Body of pancreas (tissue), 4 donors: ENCODE measurements at regions not wholly inside any gene's neighbourhood (a gene's known extent, or its start where the extent isn't known, plus 50 kb on each side); places are given as distances from the start of the nearest gene placed in this dataset.

ENCODE experiments used
- ATAC-seq: fragments of 150-250 bp; one replicate; pipeline ENCODE4 v1.9.1; 2016
- DNase-seq, 4 donors: peaks; one replicate each; pipeline ENCODE4 v3.0.0-alpha.2; 2019
- H3K27ac ChIP-seq, 4 donors: fragments of 200-600 bp; sonication (generic); 1 replicate in 3 of 4; 2 replicates in 1 of 4; pipeline versions ENCODE4 v1.5.1 to v1.6.1; 2016 to 2019; ENCODE audit warnings: mild to moderate bottlenecking in 1 of 4, mixed read lengths in 1 of 4, moderate library complexity in 1 of 4
- H3K27me3 ChIP-seq, 2 donors: fragments of 200-600 bp; sonication (generic); one replicate each; pipeline ENCODE4 v1.6.0; 2016; ENCODE audit warnings: mild to moderate bottlenecking in 1 of 2
- H3K36me3 ChIP-seq, 2 donors: fragments of 200-600 bp; sonication (generic); replicated peaks in 1 of 2; 2 replicates each; pipeline ENCODE4 v1.5.1; 2016; ENCODE audit warnings: low read depth in 2 of 2; ENCODE audit not compliant: insufficient read depth in 1 of 2
- H3K4me1 ChIP-seq: fragments of 200-600 bp; sonication (generic); one replicate; pipeline ENCODE4 v1.6.0; 2016
- H3K4me3 ChIP-seq, 2 donors: fragments of 200-600 bp; sonication (generic); 1 replicate in 1 of 2; 2 replicates in 1 of 2; pipeline ENCODE4 v1.5.1; 2016 to 2019
- H3K9me3 ChIP-seq, 3 donors: fragments of 200-600 bp; sonication (generic); 1 replicate in 2 of 3; 2 replicates in 1 of 3; pipeline ENCODE4 v1.5.1; 2016
- CTCF ChIP-seq, 7 experiments: fragments of 450-650 bp in 4 of 7; fragments of 200-600 bp in 3 of 7; sonication (generic) in 3 of 7; IDR thresholded peaks; one replicate each; pipeline ENCODE4 v1.5.1; 2016 to 2019; ENCODE audit warnings: antibody characterized with exemption in 7 of 7
- POLR2A ChIP-seq, 3 donors: fragments of 450-650 bp; IDR thresholded peaks; one replicate each; pipeline ENCODE4 v1.6.1; 2016; ENCODE audit warnings: antibody characterized with exemption in 3 of 3, mild to moderate bottlenecking in 2 of 3
- WGBS, 2 donors: methylation state at CpG; one replicate each; pipeline ENCODE4 v1.1.5; 2017; 5-methylcytosine and 5-hydroxymethylcytosine counted together
- intact Hi-C: fragments of 100-400 bp; cut with DNase I; formaldehyde crosslinking; loops from one replicate; pipeline ENCODE4 v1.15.1; 2023

GRCh38 chr3:124492824-124493223 is 237.4 kb upstream of the UMPS start:
- Histone ChIP-seq H3K9me3 (no peaks in the 10 kb centered on the region), H3K27me3 (no peaks in the 10 kb centered on the region), H3K27ac (no peak overlapping the region), H3K4me1 (no peaks in the 10 kb centered on the region), H3K36me3 (no peaks in the 10 kb centered on the region), H3K4me3 (no peak overlapping the region)
- 59 to 73% methylated on average over 4 of the region's 4 CpGs for WGBS, 2 donors
- TF ChIP-seq POLR2A (IDR thresholded peaks at IDR 0.05) (no peak), CTCF (IDR thresholded peaks at IDR 0.05) (peak; percentile 29 to 73 (median 56))
- intact Hi-C loops: loop anchor here (5.0 kb wide), 1 partner anchor 54 kb away; no protein-coding TSS in a partner anchor
- ATAC-seq (peak; percentile 88), DNase-seq (peak; percentile 68 to 74 (median 73))

GRCh38 chr3:124496061-124496460 is 234.2 kb upstream of the UMPS start:
- no peaks in the 10 kb centered on the region for H3K4me1 ChIP-seq
- DNase-seq: no peak
- no peaks in the 10 kb centered on the region for H3K36me3 ChIP-seq

GRCh38 chr3:124497487-124497886 is 232.8 kb upstream of the UMPS start:
- ATAC-seq: no peak
- WGBS, 2 donors: 41 to 45% methylated on average over 1 of the region's 1 CpG
- Histone ChIP-seq H3K27ac (no peak overlapping the region), H3K27me3 (no peaks in the 10 kb centered on the region), H3K4me3 (no peak overlapping the region), H3K4me1 (no peaks in the 10 kb centered on the region), H3K36me3 (no peaks in the 10 kb centered on the region), H3K9me3 (no peaks in the 10 kb centered on the region)
- TF ChIP-seq CTCF (IDR thresholded peaks at IDR 0.05): no peak
- TF ChIP-seq POLR2A (IDR thresholded peaks at IDR 0.05): no peak
- DNase-seq: no peak
- intact Hi-C loops: no loop called here

More at GRCh38 chr3:124496061-124496460, 234.2 kb upstream of the UMPS start:
- intact Hi-C loops: no loop called here
- 68 to 82% methylated on average over 2 of the region's 2 CpGs for WGBS, 2 donors
- Histone ChIP-seq H3K27me3 (no peaks in the 10 kb centered on the region), H3K9me3 (no peaks in the 10 kb centered on the region), H3K27ac (no peak overlapping the region), H3K4me3 (no peak overlapping the region)
- TF ChIP-seq POLR2A (IDR thresholded peaks at IDR 0.05): no peak
- no peak for TF ChIP-seq CTCF (IDR thresholded peaks at IDR 0.05)
- ATAC-seq: no peak

- no peak for DNase-seq
- TF ChIP-seq POLR2A (IDR thresholded peaks at IDR 0.05): no peak
- intact Hi-C loops: no loop called here
Observed at GRCh38 chr3:124498891-124499290, 231.4 kb upstream of the UMPS start.

GRCh38 chr3:124504332-124505059 is 225.8 kb upstream of the UMPS start:
- H3K36me3 ChIP-seq: no peaks in the 10 kb centered on the region
- no peak overlapping the region for H3K4me3 ChIP-seq
- H3K27me3 ChIP-seq: no peaks in the 10 kb centered on the region
- peaks cover 8% of the 10 kb centered on the region for H3K4me1 ChIP-seq
- H3K27ac ChIP-seq: no peak overlapping the region
- intact Hi-C loops: no loop called here
- 0 to 7% methylated on average over 1 of the region's 1 CpG for WGBS, 2 donors
- DNase-seq: peak in 3 of 4 donors; percentile 28 to 53 (median 31)
- TF ChIP-seq CTCF (IDR thresholded peaks at IDR 0.05): no peak
- no peak for TF ChIP-seq POLR2A (IDR thresholded peaks at IDR 0.05)
- no peaks in the 10 kb centered on the region for H3K9me3 ChIP-seq
- ATAC-seq: peak; percentile 47

More at GRCh38 chr3:124498891-124499290, 231.4 kb upstream of the UMPS start:
- H3K9me3 ChIP-seq: no peaks in the 10 kb centered on the region
- H3K4me3 ChIP-seq: no peak overlapping the region
- H3K27me3 ChIP-seq: no peaks in the 10 kb centered on the region
- no peaks in the 10 kb centered on the region for H3K4me1 ChIP-seq
- WGBS, 2 donors: 82 to 88% methylated on average over 4 of the region's 4 CpGs
- H3K27ac ChIP-seq: no peak overlapping the region
- ATAC-seq: no peak
- no peaks in the 10 kb centered on the region for H3K36me3 ChIP-seq
